HAP-1 (cell line): ENCODE measurements at regions not wholly inside any gene's neighbourhood (a gene's known extent, or its start where the extent isn't known, plus 50 kb on each side); places are given as distances from the start of the nearest gene placed in this dataset.
"Not testable (repeated sequence)": the region's sequence is repeated elsewhere in the genome, so short reads cannot be mapped to it uniquely, and the experiment has no call there.

Experiments
- DNase-seq, 2 experiments: peaks; one replicate each; pipeline ENCODE4 v3.0.0-alpha.2; 2016 to 2020; ENCODE audit warnings: low spot score in 2 of 2
- H3K27me3 ChIP-seq: fragments of 250-450 bp; sonication (Bioruptor Pico); 2 replicates; pipeline ENCODE4 v1.5.1; 2020; ENCODE audit warnings: low read depth, mild to moderate bottlenecking, moderate library complexity
- H3K36me3 ChIP-seq: fragments of 250-450 bp; sonication (Bioruptor Pico); replicated peaks from 2 replicates; pipeline ENCODE4 v1.5.1; 2020; ENCODE audit warnings: mild to moderate bottlenecking
- H3K4me1 ChIP-seq: fragments of 250-450 bp; sonication (Bioruptor Pico); 2 replicates; pipeline ENCODE4 v1.5.1; 2020; ENCODE audit warnings: mild to moderate bottlenecking
- H3K4me3 ChIP-seq: fragments of 250-450 bp; sonication (Bioruptor Pico); 2 replicates; pipeline ENCODE4 v1.5.1; 2020; ENCODE audit warnings: mild to moderate bottlenecking, moderate library complexity
- H3K9me3 ChIP-seq: fragments of 250-450 bp; sonication (Bioruptor Pico); 2 replicates; pipeline ENCODE4 v1.5.1; 2020; ENCODE audit warnings: mild to moderate bottlenecking, moderate library complexity
- in situ Hi-C: fragments of 300-500 bp; cut with MboI; formaldehyde crosslinking; loops from 3 replicates; pipeline ENCODE4 v1.14.3; 2020; ENCODE audit warnings: low sequenced_read_pairs, inconsistent platforms, mixed read lengths

- Histone ChIP-seq H3K9me3 (no peaks in the 10 kb centered on the region), H3K4me1 (no peaks in the 10 kb centered on the region), H3K27me3 (no peaks in the 10 kb centered on the region), H3K36me3 (no peaks in the 10 kb centered on the region), H3K4me3 (no peak overlapping the region)
- in situ Hi-C loops: no loop called here
- DNase-seq: no peak
Observed at GRCh38 chrX:69065451-69065850, 99.8 kb downstream of the PJA1 start.

GRCh38 chrX:69063486-69063885, 101.8 kb downstream of the PJA1 start:
- no peak for DNase-seq
- Histone ChIP-seq H3K27me3 (no peaks in the 10 kb centered on the region), H3K4me1 (no peaks in the 10 kb centered on the region), H3K9me3 (no peaks in the 10 kb centered on the region), H3K36me3 (no peaks in the 10 kb centered on the region), H3K4me3 (no peak overlapping the region)
- in situ Hi-C loops: no loop called here

- Histone ChIP-seq H3K36me3 (no peaks in the 10 kb centered on the region), H3K4me3 (no peak overlapping the region), H3K27me3 (no peaks in the 10 kb centered on the region), H3K9me3 (no peaks in the 10 kb centered on the region), H3K4me1 (no peaks in the 10 kb centered on the region)
- no peak for DNase-seq
- in situ Hi-C loops: no loop called here
Observed at GRCh38 chrX:69062493-69062892, 102.8 kb downstream of the PJA1 start.

DNA sequence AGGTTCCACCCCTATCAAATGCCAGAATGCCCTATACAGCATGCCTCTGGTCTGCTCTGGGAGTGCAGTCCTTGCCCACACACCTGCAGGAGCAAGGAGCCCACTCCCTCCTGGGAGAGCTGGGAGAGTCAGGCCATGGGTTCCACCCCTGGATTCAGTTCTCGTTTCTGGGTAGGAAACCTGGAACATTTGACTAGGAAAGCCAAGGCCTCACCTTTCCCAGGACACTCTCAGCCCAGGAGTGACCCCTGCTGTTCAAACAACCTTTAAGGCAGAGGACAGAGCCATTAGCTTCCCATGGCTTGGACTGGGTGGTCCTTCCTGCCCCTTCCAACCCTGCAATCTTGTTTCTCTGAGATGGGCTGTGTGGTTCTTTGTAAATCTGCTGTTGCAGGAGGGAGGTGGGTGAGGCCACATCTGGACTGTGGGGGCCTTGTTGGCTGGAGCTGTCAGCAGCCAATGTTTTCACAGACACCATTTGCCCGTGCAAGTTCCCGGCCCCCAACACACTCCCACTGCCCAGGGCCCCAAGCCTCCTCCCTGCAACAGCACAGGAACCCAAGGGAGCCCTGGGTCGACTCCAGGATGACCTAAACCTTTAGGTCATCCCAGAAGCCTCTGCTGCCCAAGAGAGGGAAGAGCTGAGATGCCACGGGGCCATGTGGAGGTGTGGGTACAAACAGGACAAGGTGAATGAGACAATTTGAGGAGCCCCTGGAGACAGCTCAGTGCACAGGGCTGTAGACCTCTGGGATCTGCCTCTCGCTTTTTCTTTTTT, 104.4 kb downstream of the PJA1 start:
- DNase-seq: peak; percentile 12 to 61
- Histone ChIP-seq H3K27me3 (no peaks in the 10 kb centered on the region), H3K4me1 (no peaks in the 10 kb centered on the region), H3K4me3 (no peak overlapping the region), H3K9me3 (peaks cover 3% of the 10 kb centered on the region; the same call in 1 of the 2 replicates), H3K36me3 (no peaks in the 10 kb centered on the region)
- in situ Hi-C loops: no loop called here

GRCh38 chrX:69055193-69055592, 110.1 kb downstream of the PJA1 start:
- in situ Hi-C loops: no loop called here
- DNase-seq: no peak
- H3K4me1 ChIP-seq: peaks cover 5% of the 10 kb centered on the region; the same call in 1 of the 2 replicates
- peaks cover 3% of the 10 kb centered on the region; the same call in 1 of the 2 replicates for H3K9me3 ChIP-seq
- H3K27me3 ChIP-seq: no peaks in the 10 kb centered on the region
- no peaks in the 10 kb centered on the region for H3K36me3 ChIP-seq
- H3K4me3 ChIP-seq: no peak overlapping the region

GRCh38 chrX:69054497-69054896, 110.8 kb downstream of the PJA1 start:
- H3K27me3 ChIP-seq, H3K9me3 ChIP-seq, H3K36me3 ChIP-seq, H3K4me1 ChIP-seq, H3K4me3 ChIP-seq, in situ Hi-C loops, DNase-seq: not testable (repeated sequence)

DNA sequence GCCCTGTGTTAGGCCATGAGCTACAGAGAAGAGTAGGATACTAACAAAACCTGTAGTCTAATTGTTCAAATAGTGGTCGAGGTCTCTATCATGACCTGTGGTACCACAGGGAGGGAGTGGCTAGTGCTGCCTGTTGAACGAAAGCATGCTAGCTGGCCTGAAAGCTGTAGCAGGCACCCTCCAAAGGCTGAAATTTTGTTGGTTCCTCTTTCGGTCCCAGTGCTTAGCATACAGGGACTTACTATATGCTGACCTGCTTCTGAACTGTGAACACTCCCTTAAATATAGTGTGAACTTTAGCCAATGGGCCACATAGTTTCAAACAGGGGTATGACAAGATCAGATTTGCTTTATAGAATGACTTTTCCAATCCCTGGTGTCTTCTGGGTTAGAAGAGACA, 113.4 kb downstream of the PJA1 start:
- in situ Hi-C loops: no loop called here
- peaks cover 7% of the 10 kb centered on the region; the same call in 1 of the 2 replicates for H3K4me1 ChIP-seq
- H3K4me3 ChIP-seq: no peak overlapping the region
- H3K36me3 ChIP-seq: no peaks in the 10 kb centered on the region
- H3K9me3 ChIP-seq: peaks cover 3% of the 10 kb centered on the region; the same call in 1 of the 2 replicates
- no peak for DNase-seq
- H3K27me3 ChIP-seq: no peaks in the 10 kb centered on the region

- DNase-seq: peak in 1 of 2 experiments; percentile 8
- in situ Hi-C loops: no loop called here
- Histone ChIP-seq H3K4me1 (peaks cover 7% of the 10 kb centered on the region; the same call in 1 of the 2 replicates), H3K4me3 (no peak overlapping the region), H3K9me3 (no peaks in the 10 kb centered on the region), H3K27me3 (no peaks in the 10 kb centered on the region), H3K36me3 (no peaks in the 10 kb centered on the region)
Observed at GRCh38 chrX:69050051-69050765, 115.0 kb downstream of the PJA1 start.

DNA sequence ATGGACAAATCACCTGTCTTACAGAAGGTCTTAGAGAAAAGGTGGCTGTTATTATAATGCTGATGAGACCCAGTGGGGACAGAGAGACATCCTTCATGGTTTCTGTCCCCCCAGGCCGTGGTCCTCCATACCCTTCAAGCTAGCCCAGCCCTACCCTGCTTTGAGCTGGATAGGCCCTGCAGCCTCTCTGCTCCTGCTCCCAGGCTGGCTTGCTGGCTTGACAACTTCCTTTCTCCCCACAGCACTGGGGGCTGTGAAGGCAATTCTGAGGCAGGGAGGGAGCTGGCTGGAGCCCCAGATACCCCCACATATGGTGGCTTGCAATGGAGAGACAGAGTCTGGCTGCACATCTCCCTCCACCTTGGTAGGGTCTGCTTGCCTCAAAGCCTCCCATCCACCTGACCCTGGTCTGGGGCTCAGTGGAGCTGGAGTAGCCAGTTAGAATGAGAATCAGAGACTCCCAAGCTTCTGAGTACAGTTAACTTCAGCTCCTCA, 118.2 kb downstream of the PJA1 start:
- peaks cover 7% of the 10 kb centered on the region; the same call in 1 of the 2 replicates for H3K4me1 ChIP-seq
- no peaks in the 10 kb centered on the region for H3K36me3 ChIP-seq
- no peaks in the 10 kb centered on the region for H3K9me3 ChIP-seq
- in situ Hi-C loops: no loop called here
- H3K4me3 ChIP-seq: no peak overlapping the region
- DNase-seq: no peak
- H3K27me3 ChIP-seq: peaks cover 4% of the 10 kb centered on the region; the same call in 1 of the 2 replicates

- H3K36me3 ChIP-seq: no peaks in the 10 kb centered on the region
- in situ Hi-C loops: no loop called here
- DNase-seq: no peak
- H3K9me3 ChIP-seq: 0 out of 2 replicates have a peak, but pooled peaks cover 2% of the 10 kb centered on the region
- peaks cover 7% of the 10 kb centered on the region; the same call in 1 of the 2 replicates for H3K4me1 ChIP-seq
- H3K4me3 ChIP-seq: no peak overlapping the region
- peaks cover 7% of the 10 kb centered on the region; the same call in 1 of the 2 replicates for H3K27me3 ChIP-seq
Observed at GRCh38 chrX:69045616-69046345, 119.5 kb downstream of the PJA1 start.

DNA sequence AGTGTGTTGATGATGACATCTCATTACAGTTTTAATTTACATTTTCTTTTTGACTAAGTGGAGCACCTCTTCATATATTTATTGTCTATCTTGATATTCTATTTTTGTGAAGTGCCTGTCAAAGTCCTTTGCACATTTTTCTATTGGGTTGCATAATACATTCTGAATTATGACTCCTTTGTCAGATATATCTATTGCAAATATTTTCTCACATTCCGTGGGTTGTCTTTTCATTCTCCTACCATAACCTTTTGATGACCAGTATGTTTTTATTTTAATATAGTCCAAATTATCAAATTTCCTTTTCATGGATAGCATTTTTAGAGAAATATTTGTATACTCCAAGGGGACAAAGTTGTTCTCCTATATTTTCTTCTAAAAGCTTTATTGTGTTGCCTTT, 126.4 kb downstream of the PJA1 start:
- Histone ChIP-seq H3K36me3 (no peaks in the 10 kb centered on the region), H3K27me3 (peaks cover 7% of the 10 kb centered on the region; the same call in 1 of the 2 replicates), H3K4me1 (no peaks in the 10 kb centered on the region), H3K4me3 (no peak overlapping the region), H3K9me3 (0 out of 2 replicates have a peak, but pooled peaks cover 2% of the 10 kb centered on the region)
- in situ Hi-C loops: no loop called here
- no peak for DNase-seq

- Histone ChIP-seq H3K36me3 (no peaks in the 10 kb centered on the region), H3K4me1 (no peaks in the 10 kb centered on the region), H3K9me3 (0 out of 2 replicates have a peak, but pooled peaks cover 2% of the 10 kb centered on the region), H3K4me3 (no peak overlapping the region), H3K27me3 (peaks cover 5% of the 10 kb centered on the region; the same call in 1 of the 2 replicates)
- no peak for DNase-seq
- in situ Hi-C loops: no loop called here
Observed at GRCh38 chrX:69038188-69038587, 127.1 kb downstream of the PJA1 start.

DNA sequence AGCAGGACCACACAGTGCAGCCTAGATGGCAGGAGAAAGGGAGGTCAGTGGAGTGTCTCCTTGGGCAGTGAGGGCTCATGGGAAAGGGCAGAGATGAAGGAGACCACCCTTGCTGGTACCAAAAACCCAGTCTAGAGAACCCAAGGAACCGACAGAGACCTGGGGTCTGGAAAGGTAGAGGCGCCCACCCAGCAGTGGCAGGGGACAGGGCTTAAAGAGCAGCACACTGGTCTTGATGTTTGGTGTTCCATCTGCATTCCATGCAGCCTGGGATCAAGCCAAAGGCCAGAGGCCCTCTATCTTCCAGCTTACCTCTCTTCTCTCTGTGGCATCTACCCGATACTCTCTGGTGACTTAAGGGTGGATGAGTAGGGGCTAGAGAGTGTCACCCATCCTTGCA, 127.5 kb downstream of the PJA1 start:
- H3K4me1 ChIP-seq: no peaks in the 10 kb centered on the region
- no peak overlapping the region for H3K4me3 ChIP-seq
- in situ Hi-C loops: no loop called here
- 0 out of 2 replicates have a peak, but pooled peaks cover 2% of the 10 kb centered on the region for H3K9me3 ChIP-seq
- H3K36me3 ChIP-seq: no peaks in the 10 kb centered on the region
- DNase-seq: no peak
- 0 out of 2 replicates have a peak, but pooled peaks cover 3% of the 10 kb centered on the region for H3K27me3 ChIP-seq
